Keratinocyte (primary cell): ENCODE measurements at regions not wholly inside any gene's neighbourhood (a gene's known extent, or its start where the extent isn't known, plus 50 kb on each side); places are given as distances from the start of the nearest gene placed in this dataset.

ENCODE experiments used
- EZH2 ChIP-seq: IDR thresholded peaks from one replicate; pipeline ENCODE4 v1.6.1; 2012; ENCODE audit warnings: inconsistent platforms, mild to moderate bottlenecking, low read length, moderate library complexity
- TF ChIP-seq, protein P1 (sequence below), 3 experiments: IDR thresholded peaks in 1 of 3; conservative IDR thresholded peaks in 1 of 3; optimal IDR thresholded peaks in 1 of 3; 2 replicates in 2 of 3; 3 replicates in 1 of 3; pipeline versions ENCODE3 to v1.5.1; 2011; ENCODE audit warnings: low read length in 3 of 3, mild to moderate bottlenecking in 3 of 3, moderate library complexity in 2 of 3, control low read depth in 1 of 3, inconsistent platforms in 1 of 3; ENCODE audit not compliant: insufficient read depth in 2 of 3; ENCODE audit errors: extremely low read depth in 1 of 3

GRCh38 chr18:34548120-34548972 lies 161.8 kb upstream of the DTNA start:
- TF ChIP-seq, protein P1, sequence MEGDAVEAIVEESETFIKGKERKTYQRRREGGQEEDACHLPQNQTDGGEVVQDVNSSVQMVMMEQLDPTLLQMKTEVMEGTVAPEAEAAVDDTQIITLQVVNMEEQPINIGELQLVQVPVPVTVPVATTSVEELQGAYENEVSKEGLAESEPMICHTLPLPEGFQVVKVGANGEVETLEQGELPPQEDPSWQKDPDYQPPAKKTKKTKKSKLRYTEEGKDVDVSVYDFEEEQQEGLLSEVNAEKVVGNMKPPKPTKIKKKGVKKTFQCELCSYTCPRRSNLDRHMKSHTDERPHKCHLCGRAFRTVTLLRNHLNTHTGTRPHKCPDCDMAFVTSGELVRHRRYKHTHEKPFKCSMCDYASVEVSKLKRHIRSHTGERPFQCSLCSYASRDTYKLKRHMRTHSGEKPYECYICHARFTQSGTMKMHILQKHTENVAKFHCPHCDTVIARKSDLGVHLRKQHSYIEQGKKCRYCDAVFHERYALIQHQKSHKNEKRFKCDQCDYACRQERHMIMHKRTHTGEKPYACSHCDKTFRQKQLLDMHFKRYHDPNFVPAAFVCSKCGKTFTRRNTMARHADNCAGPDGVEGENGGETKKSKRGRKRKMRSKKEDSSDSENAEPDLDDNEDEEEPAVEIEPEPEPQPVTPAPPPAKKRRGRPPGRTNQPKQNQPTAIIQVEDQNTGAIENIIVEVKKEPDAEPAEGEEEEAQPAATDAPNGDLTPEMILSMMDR (optimal IDR thresholded peaks at IDR 0.05 in 1 of 3, IDR thresholded peaks at IDR 0.05 in 1 of 3, conservative IDR thresholded peaks at IDR 0.05 in 1 of 3; ENCODE audit: extremely low read depth in 1 of 3, insufficient read depth in 2 of 3, low read length in 3 of 3), result no peak
- no peak for TF ChIP-seq EZH2
